ENCODE measurements at regions not wholly inside any gene's neighbourhood (a gene's known extent, or its start where the extent isn't known, plus 50 kb on each side); places are given as distances from the start of the nearest gene placed in this dataset.

GRCh38 chr6:165025040-165025439 is 284.4 kb downstream of the C6orf118 start (continued):
- TF ChIP-seq, protein P1, sequence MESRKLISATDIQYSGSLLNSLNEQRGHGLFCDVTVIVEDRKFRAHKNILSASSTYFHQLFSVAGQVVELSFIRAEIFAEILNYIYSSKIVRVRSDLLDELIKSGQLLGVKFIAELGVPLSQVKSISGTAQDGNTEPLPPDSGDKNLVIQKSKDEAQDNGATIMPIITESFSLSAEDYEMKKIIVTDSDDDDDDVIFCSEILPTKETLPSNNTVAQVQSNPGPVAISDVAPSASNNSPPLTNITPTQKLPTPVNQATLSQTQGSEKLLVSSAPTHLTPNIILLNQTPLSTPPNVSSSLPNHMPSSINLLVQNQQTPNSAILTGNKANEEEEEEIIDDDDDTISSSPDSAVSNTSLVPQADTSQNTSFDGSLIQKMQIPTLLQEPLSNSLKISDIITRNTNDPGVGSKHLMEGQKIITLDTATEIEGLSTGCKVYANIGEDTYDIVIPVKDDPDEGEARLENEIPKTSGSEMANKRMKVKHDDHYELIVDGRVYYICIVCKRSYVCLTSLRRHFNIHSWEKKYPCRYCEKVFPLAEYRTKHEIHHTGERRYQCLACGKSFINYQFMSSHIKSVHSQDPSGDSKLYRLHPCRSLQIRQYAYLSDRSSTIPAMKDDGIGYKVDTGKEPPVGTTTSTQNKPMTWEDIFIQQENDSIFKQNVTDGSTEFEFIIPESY (IDR thresholded peaks at IDR 0.05; ENCODE audit: extremely low read depth, insufficient replicate concordance, low read length), result no peak
- TF ChIP-seq RAD21 (IDR thresholded peaks at IDR 0.05; ENCODE audit: low read depth) (no peak), REST (IDR thresholded peaks at IDR 0.05; ENCODE audit: low read depth) (no peak)

GRCh38 chr6:165019681-165020080 is 289.7 kb downstream of the C6orf118 start:
- H3K4me3 ChIP-seq (replicated peaks in 1 of 2; ENCODE audit: low read depth in 1 of 2, low read length in 2 of 2), result no peak overlapping the region
- RAD21 ChIA-PET (ENCODE audit: low non-redundant PET in 1 of 2, low total read pairs in 2 of 2, uncharacterized antibody in 2 of 2, unreplicated experiment in 2 of 2), result no interaction called here
- DNase-seq (ENCODE audit: low read depth, low spot score) (no peak), ATAC-seq (no peak)
- TF ChIP-seq YY1 (IDR thresholded peaks at IDR 0.05; ENCODE audit: extremely low read depth, insufficient replicate concordance, low read depth, low read length), result no peak
- TF ChIP-seq FOSL1 (IDR thresholded peaks at IDR 0.05; ENCODE audit: low read depth), result no peak
- TF ChIP-seq, protein P1 (IDR thresholded peaks at IDR 0.05; ENCODE audit: extremely low read depth, insufficient replicate concordance, low read length), result no peak
- TF ChIP-seq SP1 (IDR thresholded peaks at IDR 0.05; ENCODE audit: low read depth), result no peak
- TF ChIP-seq ZNF274 (IDR thresholded peaks at IDR 0.05; ENCODE audit: low read depth, low read length), result no peak
- TF ChIP-seq POLR2AphosphoS5 (IDR thresholded peaks at IDR 0.05; ENCODE audit: low read depth, low read length), result no peak
- no peaks in the 10 kb centered on the region; a peak in 1 of 4 replicates for H3K9me3 ChIP-seq (ENCODE audit: control insufficient read depth in 1 of 2, insufficient read depth in 1 of 2, low read depth in 1 of 2, low read length in 2 of 2)
- BruUV-seq (replicated peaks), result no TSS peak
- H3K4me1 ChIP-seq (ENCODE audit: control insufficient read depth in 1 of 2, insufficient read depth in 2 of 2, low read length in 2 of 2), result no peaks in the 10 kb centered on the region
- CTCF ChIA-PET, result no interaction called here
- H3K27ac ChIP-seq (ENCODE audit: low read depth, low read length), result no peak overlapping the region
- no peak overlapping the region for H3K4me2 ChIP-seq (ENCODE audit: low read length)
- no peak overlapping the region for H3K9ac ChIP-seq (ENCODE audit: low read length)
- H3K36me3 ChIP-seq (ENCODE audit: control insufficient read depth in 1 of 2, insufficient read depth in 2 of 2, low read length in 2 of 2), result no peaks in the 10 kb centered on the region
- no peak overlapping the region for H2AFZ ChIP-seq (ENCODE audit: low read depth, low read length, poor library complexity, severe bottlenecking)
- H3K79me2 ChIP-seq (ENCODE audit: insufficient read depth, low read length), result no peaks in the 10 kb centered on the region
- POLR2A ChIA-PET, result no interaction called here
- intact Hi-C loops (cut with micrococcal nuclease), result no loop called here
- no peaks in the 10 kb centered on the region for H3K9me2 ChIP-seq (ENCODE audit: insufficient read depth)
- H4K20me1 ChIP-seq (ENCODE audit: insufficient read depth), result no peaks in the 10 kb centered on the region
- H3K27me3 ChIP-seq (ENCODE audit: insufficient read depth, low read length), result no peaks in the 10 kb centered on the region
